Osteocyte (in vitro differentiated cells): ENCODE measurements at regions not wholly inside any gene's neighbourhood (a gene's known extent, or its start where the extent isn't known, plus 50 kb on each side); places are given as distances from the start of the nearest gene placed in this dataset.

Experiments
- DNase-seq: peaks from one replicate; pipeline ENCODE4 v3.0.0; 2021; ENCODE audit warnings: mixed read lengths; ENCODE audit not compliant: unreplicated experiment; ENCODE audit errors: extremely low spot score
- H3K27ac Mint-ChIP-seq: one replicate; pipeline ENCODE4 v1.8.0; 2021; ENCODE audit warnings: mild to moderate bottlenecking, mixed read lengths; ENCODE audit not compliant: unreplicated experiment
- H3K27me3 Mint-ChIP-seq: one replicate; pipeline ENCODE4 v1.8.0; 2021; ENCODE audit warnings: mixed read lengths; ENCODE audit not compliant: unreplicated experiment
- H3K36me3 Mint-ChIP-seq: one replicate; pipeline ENCODE4 v1.8.0; 2021; ENCODE audit warnings: mixed read lengths; ENCODE audit not compliant: unreplicated experiment
- H3K4me1 Mint-ChIP-seq: one replicate; pipeline ENCODE4 v1.8.0; 2021; ENCODE audit warnings: mixed read lengths; ENCODE audit not compliant: unreplicated experiment
- H3K4me3 Mint-ChIP-seq: one replicate; pipeline ENCODE4 v1.8.0; 2021; ENCODE audit warnings: mild to moderate bottlenecking, moderate library complexity, mixed read lengths; ENCODE audit not compliant: unreplicated experiment
- H3K9me3 Mint-ChIP-seq: one replicate; pipeline ENCODE4 v1.8.0; 2021; ENCODE audit warnings: mixed read lengths; ENCODE audit not compliant: unreplicated experiment
- CTCF ChIP-seq: fragments of 200-600 bp; sonication (generic); IDR thresholded peaks from 2 replicates; pipeline ENCODE4 v1.5.0; 2021; ENCODE audit warnings: antibody characterized with exemption, mild to moderate bottlenecking, moderate library complexity

- Mint-ChIP-seq H3K4me1 (no peaks in the 10 kb centered on the region), H3K27me3 (no peaks in the 10 kb centered on the region), H3K36me3 (no peaks in the 10 kb centered on the region), H3K4me3 (no peak overlapping the region), H3K27ac (no peak overlapping the region), H3K9me3 (peaks cover 18% of the 10 kb centered on the region)
- DNase-seq: no peak
- TF ChIP-seq CTCF: no peak
These were observed 351.0 kb downstream of the GALR1 start for GRCh38 chr18:77600674-77601073.

GRCh38 chr18:77601567-77601966, 351.9 kb downstream of the GALR1 start:
- Mint-ChIP-seq H3K27ac (no peak overlapping the region), H3K36me3 (no peaks in the 10 kb centered on the region), H3K9me3 (peaks cover 18% of the 10 kb centered on the region), H3K4me3 (no peak overlapping the region), H3K4me1 (no peaks in the 10 kb centered on the region), H3K27me3 (no peaks in the 10 kb centered on the region)
- no peak for TF ChIP-seq CTCF
- no peak for DNase-seq

- no peak for TF ChIP-seq CTCF
- Mint-ChIP-seq H3K27me3 (no peaks in the 10 kb centered on the region), H3K36me3 (no peaks in the 10 kb centered on the region), H3K4me1 (no peaks in the 10 kb centered on the region), H3K4me3 (no peak overlapping the region), H3K27ac (no peak overlapping the region), H3K9me3 (peaks cover 18% of the 10 kb centered on the region)
- no peak for DNase-seq
These were observed 357.4 kb downstream of the GALR1 start for GRCh38 chr18:77607087-77607486.

GRCh38 chr18:77608807-77609206, 359.2 kb downstream of the GALR1 start:
- Mint-ChIP-seq H3K9me3 (peaks cover 16% of the 10 kb centered on the region), H3K4me1 (no peaks in the 10 kb centered on the region), H3K27me3 (no peaks in the 10 kb centered on the region), H3K27ac (no peak overlapping the region), H3K4me3 (no peak overlapping the region), H3K36me3 (no peaks in the 10 kb centered on the region)
- no peak for DNase-seq
- TF ChIP-seq CTCF: no peak

GRCh38 chr18:77617694-77618093, 368.0 kb downstream of the GALR1 start:
- DNase-seq: no peak
- Mint-ChIP-seq H3K27ac (no peak overlapping the region), H3K36me3 (no peaks in the 10 kb centered on the region)

More at GRCh38 chr18:77617694-77618093, 368.0 kb downstream of the GALR1 start:
- TF ChIP-seq CTCF: no peak
- peaks cover 19% of the 10 kb centered on the region for H3K9me3 Mint-ChIP-seq
- no peaks in the 10 kb centered on the region for H3K4me1 Mint-ChIP-seq
- H3K4me3 Mint-ChIP-seq: no peak overlapping the region
- no peaks in the 10 kb centered on the region for H3K27me3 Mint-ChIP-seq
